GM12872 (cell line): ENCODE measurements at regions not wholly inside any gene's neighbourhood (a gene's known extent, or its start where the extent isn't known, plus 50 kb on each side); places are given as distances from the start of the nearest gene placed in this dataset.

Experiments
- TF ChIP-seq, protein P1 (sequence below): IDR thresholded peaks from 3 replicates; pipeline ENCODE4 v1.5.1; 2011; ENCODE audit warnings: low read depth, mild to moderate bottlenecking, low read length, moderate library complexity; ENCODE audit not compliant: insufficient read depth

DNA sequence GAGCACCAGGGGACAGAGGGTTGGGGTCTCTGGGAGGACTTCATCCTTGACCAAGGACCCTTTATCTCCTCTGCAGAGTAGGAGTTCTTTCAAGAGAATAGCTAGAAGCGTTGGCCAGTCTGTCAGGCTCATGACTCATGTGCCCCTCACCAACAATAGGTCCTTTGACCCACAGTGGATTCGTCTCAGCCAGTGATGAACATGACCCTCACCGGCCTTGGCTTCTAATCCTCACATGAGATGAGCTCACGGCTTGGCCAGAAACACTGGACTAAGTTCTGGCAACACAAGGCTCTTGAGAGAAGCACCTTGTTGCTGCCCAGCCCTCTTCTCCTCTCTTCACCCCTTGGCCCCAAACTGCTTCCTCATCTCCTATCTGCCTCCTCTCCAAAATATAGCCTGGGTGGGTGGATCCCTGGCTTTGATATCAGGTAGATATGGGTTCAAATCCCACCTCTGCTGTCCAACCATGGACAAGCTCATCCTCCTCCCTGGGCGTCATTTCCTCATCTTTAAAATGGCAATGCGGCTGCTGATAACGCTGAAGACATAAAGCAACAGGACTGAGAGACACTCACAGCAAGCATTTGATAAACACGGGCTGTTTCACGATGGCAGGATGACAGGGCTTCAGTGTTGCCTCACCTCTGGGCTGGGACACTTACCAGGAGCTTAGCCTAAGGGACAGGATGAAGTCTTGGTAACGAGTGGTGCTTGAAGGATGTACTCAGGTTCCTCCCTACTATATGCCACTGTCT, 446.7 kb upstream of the PROK2 start:
- TF ChIP-seq, protein P1, sequence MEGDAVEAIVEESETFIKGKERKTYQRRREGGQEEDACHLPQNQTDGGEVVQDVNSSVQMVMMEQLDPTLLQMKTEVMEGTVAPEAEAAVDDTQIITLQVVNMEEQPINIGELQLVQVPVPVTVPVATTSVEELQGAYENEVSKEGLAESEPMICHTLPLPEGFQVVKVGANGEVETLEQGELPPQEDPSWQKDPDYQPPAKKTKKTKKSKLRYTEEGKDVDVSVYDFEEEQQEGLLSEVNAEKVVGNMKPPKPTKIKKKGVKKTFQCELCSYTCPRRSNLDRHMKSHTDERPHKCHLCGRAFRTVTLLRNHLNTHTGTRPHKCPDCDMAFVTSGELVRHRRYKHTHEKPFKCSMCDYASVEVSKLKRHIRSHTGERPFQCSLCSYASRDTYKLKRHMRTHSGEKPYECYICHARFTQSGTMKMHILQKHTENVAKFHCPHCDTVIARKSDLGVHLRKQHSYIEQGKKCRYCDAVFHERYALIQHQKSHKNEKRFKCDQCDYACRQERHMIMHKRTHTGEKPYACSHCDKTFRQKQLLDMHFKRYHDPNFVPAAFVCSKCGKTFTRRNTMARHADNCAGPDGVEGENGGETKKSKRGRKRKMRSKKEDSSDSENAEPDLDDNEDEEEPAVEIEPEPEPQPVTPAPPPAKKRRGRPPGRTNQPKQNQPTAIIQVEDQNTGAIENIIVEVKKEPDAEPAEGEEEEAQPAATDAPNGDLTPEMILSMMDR, result no peak

- TF ChIP-seq, protein P1, result no peak
Measured at GRCh38 chr3:72230774-72231379, 445.9 kb upstream of the PROK2 start.

GRCh38 chr3:72229952-72230351, 445.0 kb upstream of the PROK2 start:
- TF ChIP-seq, protein P1, result no peak

DNA sequence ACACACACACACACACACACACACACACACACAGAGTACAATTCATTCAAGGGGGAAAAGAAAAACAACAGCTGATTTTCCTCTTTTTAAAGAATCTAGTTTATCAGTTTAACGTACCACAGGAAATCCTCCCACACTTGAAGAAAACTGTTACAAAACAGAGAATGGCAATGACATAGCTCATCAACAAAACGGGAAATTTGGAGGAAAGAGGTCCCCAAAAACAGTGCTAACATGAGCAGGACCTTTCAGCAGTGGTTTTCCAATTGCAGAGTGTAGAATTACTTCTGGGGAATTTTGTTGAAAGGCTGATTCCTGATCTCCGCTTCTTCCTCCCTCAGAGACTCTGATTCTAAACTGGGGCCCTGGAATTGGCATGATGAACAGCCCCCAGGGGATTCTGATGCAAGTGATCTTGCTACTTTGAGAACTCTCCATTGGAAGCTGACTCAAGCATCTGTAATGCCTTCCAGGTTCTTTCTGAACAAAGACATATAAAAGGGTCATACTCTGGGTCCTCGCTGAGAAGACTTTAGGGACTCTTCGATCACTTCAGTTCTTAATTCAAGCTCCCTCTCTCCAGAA, 442.6 kb upstream of the PROK2 start:
- TF ChIP-seq, protein P1, result no peak

- TF ChIP-seq, protein P1, result no peak
Measured at GRCh38 chr3:72224804-72225509, 440.0 kb upstream of the PROK2 start.

DNA sequence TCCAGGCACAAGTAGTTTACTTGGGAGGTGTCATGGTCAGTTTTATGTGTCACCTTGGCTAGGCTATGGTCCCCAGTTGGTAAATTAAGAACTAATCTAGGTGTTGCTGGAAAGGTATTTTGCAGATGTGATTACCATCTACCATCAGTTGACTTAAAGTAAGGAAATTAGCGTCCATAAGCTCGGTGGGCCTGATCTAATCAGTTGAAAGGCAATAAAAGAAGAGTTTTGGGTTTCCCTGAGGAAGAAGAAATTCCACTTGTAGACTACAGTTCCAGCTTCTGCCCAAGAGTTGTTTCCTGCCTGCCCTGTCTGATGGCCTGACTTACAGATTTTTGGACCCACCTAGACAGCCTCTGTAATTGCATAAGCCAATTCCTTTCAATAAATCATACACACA, 438.7 kb upstream of the PROK2 start:
- TF ChIP-seq, protein P1, result no peak

DNA sequence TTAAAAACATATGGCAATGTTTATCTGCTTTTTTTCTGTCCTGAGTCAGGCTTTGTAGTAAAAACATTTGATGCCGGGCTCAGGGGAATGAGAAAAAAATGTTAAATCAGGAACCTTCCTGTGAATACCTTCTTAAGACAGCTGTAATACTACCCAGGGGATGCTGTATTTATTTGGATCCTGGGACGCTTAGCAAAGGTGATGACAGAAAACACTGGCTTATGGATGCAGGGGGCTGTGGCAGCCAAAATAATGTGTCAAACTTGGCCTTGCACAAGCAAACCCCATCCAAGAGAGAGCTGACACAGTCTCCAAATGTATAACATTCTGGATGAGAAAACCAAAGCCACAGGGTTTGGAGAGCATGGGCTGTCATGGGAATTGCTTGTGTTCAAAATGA, 438.2 kb upstream of the PROK2 start:
- TF ChIP-seq, protein P1, result no peak
